ENCODE measurements at regions not wholly inside any gene's neighbourhood (a gene's known extent, or its start where the extent isn't known, plus 50 kb on each side); places are given as distances from the start of the nearest gene placed in this dataset.

DNA sequence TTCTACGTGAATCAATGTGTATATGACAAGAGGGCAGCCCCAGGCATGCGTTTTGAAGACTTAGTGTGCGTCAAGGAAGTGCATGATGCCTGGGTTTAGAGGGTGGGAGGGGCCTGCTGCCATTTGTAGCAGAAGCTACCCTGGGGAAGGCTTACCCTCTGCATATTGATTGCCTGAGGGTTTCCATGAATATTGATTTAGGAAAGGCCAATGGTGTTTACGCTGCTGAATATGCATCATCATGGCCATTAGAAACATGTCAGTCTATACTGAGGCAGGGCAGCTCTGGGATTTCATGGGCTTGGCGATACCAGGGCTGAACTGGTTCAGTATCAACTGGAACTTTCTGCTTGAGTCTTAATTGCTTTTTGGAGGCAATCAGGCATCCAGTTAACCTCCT is 259.3 kb downstream of the DCDC2C start:
- no peak for DNase-seq

DNA sequence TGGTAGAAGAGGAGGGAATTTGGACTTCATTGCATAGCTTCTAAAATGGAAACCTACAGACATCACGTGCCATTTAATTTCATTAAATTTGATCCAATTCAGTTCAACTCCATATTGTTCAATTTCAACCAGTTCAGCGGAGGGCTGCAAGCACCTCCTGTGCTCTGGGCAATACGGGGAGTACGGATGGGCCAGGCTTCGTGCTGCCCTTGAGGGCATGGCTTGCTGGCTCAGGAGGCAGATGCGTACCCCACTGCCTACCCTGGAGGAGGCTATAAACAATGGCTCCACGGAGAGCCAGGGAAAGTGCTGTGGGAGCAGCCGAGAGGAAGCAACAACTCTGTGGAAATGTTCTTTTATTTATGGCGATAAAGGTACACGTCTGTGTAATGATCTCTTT is 261.8 kb downstream of the DCDC2C start:
- DNase-seq = no peak

DNA sequence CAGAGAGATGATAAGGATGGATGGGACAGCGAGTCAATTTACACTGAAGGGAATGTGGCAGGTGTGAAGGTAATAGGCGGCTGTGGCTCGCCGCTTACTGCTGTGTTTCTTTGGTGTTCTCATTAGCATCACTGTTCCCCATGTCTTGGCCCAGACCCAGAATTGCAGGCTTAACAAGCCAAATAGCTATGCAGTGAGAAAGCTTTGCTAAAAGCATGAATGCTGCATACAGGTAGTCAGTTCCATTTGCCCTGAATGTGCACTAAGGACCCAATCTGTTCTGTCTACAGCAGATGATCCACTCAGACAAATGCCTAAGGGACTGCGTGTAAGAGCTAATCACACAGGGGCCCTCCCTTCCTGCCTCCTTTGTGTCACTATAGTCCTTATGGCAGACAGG is 262.6 kb downstream of the DCDC2C start:
- no peak for DNase-seq

DNA sequence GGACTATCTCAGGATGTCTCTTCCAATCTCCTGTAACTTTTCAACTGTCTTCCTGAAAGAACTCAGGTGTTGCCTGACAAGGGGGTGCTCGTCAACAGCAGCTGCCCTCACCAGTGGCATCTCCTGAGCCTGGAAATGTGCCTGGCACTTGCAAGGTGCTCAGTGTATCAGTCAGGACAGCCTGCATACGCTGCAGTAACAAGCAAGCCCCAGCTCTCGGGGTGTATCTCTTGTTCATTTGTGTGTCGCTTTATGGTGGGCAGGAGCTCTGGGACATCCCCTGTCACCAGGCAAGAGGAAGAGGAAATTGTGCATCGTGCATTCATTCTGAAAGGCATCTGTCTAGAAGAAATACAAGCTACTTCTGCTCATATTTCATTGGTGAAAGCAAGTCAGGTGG is 263.1 kb downstream of the DCDC2C start:
- no peak for DNase-seq

DNA sequence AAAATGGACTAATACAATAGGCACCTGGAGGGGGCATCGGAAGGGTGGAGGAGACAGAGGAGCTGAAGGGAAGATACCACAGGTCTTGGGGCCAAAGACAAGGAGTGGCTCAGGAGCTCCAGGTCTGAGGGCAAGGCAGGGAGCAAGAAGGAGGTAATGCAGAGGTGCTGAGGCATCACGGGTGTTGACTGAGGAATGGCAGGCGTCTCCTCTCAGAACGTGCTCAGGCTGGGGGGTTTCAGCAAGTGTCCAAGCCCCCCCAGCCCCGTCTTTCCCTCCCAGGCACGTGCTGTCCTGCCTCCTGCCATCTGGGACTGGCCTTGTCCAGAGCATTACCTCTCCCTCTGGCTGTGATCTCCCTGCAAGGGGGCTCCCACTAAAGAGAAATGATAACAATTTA is 265.4 kb downstream of the DCDC2C start:
- no peak for DNase-seq

DNA sequence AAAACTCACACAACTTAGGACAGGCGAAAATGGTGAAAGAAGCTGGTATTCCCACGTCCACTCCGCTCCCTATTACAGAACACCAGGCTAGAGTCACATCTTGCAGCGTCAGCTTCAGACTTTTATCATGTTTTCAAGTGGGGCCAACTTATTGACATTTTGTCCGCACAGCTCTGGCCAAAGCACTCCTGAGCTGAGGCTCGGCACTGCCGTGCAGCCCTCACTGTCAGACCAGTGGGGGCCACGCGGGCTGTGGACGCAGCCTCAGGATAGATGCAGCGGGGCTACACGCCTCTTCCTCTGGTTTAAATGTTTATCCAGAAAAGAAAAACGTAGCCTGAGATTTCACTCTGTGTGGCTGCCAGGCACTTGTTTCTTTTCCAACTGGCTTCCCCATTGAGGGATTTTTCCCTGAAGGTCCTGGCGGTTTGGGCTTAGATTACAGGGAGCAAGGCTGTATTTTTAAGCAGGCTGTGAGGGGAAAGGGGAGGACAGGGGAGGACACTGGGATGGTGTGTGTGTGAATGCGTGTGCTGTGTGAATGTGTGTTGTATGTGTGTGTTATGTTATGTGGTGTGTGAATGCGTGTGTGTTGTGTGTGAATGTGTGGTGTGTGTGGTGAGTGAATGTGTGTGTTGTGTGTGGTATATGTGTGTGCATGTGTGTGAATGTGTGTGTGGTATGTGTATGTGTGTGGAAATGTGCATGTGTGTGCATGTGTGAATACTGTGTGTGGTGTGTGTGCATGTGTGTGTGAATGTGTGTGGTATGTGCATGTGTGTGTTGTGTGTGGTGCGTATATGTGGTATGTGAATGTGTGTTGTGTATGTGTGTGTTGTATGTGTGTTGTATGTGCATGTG is 267.6 kb downstream of the DCDC2C start:
- DNase-seq = no peak

DNA sequence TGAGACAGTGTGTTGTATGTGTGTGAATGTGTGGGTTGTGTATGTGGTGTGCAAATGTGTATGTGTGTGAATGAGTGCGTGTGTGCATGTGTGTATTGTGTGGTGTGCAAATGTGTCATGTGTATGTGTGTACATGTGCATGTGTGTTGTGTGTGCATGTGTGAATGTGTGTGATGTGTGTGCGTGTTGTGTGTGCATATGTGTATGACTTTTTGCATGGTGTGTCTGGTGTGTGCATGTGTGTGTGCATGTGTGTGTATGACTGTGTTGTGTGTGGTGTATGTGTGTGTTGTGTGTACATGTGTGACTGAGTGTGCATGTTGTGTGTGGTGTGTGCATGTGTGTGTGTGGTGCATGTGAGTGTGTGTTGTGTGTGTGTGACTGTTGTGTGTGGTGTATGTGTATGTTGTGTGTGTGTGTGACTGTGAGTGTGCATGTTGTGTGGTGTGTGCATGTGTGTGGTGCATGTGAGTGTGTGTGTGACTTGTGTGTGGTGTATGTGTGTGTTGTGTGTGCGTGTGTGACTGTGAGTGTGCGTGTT is 268.3 kb downstream of the DCDC2C start:
- DNase-seq = no peak

DNA sequence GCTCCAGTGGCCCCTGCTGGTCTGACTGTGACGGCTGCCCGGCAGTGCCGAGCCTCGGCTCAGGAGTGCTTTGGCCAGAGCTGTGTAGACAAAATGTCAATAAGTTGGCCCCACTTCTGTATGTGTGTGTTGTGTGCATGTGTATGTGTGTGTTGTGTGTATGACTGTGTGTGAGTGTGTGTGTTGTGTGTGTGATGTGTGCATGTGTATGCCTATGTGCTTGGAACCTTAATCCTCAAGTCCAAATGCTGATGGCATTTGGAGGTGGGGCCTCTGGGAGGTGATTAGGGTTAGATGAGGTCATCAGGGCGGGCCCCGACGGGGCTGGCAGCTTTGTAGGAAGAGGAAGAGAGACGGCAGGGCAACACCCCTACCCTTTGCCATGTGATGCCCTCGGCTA is 269.0 kb downstream of the DCDC2C start:
- DNase-seq = no peak

DNA sequence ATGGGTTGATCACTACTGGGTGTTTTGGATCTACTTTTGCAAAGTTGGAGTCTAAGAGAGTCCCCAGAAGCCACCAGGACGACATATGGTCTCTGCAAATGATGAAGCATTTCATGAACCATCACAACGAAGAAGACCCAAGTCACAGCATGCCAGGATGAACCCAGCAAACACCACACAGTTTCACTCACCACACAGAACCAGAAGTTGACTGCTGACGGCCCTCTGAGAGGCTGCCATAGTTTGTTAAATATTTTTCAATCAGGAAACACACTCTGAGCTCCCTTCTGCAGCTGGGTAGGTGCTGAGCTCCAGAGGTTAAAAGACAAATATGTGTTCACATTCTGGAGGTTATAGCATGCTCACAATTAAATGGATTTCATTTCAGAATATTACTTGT is 271.4 kb downstream of the DCDC2C start:
- DNase-seq = no peak

DNA sequence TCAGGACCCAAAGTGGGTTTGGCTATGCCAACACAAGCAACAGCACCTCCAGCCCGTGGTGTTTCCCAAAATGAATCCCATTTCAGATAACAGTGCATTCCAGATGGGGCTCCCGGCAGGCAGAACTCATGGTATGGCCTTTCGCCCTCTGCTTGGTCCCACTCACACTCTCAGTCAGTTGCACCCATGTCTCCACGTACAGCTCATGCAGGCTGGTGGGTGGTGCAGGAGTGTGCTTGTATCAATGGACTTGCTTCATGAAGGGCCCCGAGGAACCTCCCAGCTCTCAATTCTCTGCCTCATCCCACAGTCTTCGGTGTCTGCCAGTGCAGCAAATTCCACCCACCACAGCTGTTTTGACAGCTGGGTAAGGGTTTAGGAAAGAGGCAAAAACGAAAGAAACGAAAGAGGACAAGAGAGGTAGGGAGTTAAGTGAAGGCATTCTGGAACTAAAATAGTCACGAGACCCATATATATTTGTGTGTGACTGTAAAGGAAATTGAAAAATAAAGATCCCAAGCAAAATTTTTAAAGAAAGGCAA is 278.1 kb downstream of the DCDC2C start:
- no peak for DNase-seq

DNA sequence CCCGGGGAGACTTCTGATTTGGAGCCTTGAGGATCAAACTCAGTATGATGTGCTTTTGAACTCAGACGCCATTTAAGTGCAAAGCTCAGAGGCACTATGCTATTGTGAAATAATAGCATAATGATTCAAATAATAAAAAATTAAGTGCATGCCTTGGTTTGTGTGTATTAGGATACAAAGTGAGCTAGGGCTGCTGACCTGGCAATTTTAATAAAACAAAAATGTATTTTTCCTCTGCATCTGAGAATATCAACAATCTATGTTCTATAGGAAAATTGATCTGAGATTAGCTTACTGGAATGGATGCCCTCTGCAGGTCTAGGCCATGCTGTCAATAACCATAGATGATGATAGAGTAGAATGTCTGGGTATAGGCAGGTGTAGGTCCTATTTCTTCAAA is 278.8 kb downstream of the DCDC2C start:
- DNase-seq = no peak

DNA sequence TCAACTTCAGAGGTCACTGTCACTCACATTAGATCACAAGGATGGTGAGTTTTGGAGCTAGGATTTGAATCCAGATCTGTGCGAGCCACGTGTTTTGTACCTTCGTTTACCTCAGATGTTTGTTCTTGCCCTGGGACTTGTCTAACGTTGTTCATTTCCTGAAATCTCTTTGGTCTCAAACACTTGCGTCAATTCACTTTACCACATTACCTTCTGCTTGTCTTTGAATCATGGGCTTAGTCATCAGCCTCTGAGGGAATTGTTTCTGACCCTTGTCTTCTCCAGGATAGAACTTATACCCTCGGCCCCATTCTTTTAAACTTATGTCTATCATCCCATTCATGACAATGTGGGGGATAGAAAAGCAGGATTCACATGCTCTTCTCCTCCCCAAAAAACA is 282.7 kb downstream of the DCDC2C start:
- DNase-seq = no peak

DNA sequence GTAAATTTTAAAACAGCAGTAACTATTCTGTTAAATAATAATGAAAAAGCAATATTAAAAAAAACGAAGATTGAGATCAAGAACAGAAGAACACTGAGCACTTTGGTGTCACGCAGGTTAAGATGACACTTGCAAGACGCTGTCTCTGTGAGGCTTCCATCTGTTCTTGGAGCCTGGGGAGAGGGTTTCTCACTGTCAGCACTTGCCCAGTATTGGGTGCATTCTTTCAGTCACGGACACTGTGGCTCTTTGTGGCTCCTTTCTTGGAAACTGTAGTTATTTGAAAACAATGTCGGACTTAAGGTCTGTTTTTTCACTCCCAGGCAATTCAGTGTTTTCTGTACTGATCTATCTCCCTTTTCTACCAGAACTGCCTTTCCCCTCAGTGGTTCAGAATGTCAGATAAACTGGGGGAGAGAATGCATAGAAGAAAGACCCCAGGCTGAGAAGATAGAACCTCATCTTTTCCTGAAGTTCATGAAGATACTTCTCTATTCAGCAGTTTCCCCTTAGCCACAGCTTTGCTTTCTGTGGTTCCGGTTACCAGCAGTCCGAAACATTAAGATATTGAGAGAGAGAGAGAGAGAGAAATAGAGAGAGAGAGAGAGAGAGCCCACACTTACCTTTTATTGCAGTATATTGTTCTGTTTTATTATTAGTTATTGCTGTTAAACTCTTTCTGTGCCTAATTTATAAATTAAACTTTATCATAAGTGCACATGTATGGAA is 283.3 kb downstream of the DCDC2C start:
- DNase-seq = no peak

DNA sequence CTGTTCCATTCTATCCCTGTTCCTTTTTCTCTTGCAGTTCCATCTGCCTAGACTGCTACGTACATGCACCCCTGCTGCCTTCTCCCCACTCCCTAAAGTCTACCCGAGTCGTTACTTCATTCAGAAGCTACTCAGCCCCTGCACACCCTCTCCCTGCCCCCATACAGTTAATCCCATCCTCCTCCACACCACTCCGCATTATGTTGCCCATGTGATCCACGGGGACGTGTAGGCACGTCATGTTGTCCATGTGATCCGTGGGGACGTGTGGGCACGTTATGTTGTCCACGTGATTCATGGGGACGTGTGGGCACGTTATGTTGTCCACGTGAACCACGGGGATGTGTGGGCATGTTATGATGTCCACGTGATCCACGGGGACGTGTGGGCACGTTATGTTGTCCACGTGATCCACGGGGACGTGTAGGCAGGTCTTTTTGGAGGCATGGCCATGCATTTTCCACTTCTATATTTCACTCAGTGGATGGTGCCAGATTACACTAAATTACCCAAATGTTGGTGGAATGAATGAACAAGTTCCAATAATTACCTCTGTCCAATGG is 299.5 kb downstream of the DCDC2C start:
- DNase-seq = no peak

DNA sequence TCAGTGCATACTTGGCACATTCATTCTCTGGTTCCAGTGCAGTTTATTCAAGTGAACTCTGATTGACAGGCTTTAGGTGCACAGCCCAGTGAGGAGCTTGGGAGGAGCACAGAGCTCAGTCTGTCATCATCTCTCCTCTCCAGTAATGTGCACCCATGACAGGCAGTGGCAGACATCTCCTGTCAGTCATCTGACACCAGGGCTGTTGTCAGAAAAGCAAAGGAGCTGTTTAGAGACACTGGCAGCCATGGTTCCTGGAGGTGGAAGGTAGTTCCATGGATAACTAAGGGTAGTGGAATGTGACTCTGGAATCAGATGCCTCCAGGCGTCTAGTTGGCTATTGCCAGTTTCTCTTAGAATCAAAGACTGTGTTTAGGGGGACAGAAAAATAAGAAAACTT is 308.8 kb downstream of the DCDC2C start:
- DNase-seq = no peak

DNA sequence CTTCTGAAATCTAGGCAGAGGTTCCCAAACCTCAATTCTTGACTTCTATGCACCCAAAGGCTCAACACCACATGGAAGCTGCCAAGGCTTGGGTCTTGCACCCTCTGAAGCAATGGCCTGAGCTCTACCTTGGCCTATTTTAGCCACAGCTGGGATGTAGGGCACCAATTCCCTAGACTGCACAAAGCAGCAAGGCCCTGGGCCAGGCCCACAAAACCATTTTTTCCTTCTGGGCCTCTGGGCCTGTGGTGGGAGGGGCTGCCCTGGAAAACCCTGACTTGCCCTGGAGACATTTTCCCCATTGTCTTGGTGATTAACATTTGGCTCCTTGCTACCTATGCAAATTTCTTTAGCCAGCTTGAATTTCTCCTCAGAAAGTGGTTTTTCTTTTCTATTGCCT is 315.2 kb downstream of the DCDC2C start:
- no peak for DNase-seq

DNA sequence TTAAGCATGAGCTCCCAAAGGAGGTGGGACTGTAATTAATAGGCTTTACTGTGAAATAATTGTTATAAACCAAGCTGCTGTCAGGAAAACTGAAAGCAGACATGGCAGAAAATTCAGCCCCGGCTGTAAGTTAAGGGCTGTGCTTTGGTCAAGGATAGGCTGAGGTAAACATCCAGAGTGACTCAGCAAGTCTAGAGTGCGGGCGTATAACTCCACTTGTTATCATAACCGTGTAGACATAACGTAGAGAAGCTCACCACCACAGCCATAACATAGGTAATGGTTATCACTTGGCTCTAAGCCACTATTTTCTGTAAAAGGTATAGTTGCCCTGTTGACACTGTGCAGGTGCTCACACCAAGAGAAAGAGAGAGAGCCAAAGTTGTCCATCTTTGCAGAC is 316.8 kb downstream of the DCDC2C start:
- peak; percentile 52 for DNase-seq

DNA sequence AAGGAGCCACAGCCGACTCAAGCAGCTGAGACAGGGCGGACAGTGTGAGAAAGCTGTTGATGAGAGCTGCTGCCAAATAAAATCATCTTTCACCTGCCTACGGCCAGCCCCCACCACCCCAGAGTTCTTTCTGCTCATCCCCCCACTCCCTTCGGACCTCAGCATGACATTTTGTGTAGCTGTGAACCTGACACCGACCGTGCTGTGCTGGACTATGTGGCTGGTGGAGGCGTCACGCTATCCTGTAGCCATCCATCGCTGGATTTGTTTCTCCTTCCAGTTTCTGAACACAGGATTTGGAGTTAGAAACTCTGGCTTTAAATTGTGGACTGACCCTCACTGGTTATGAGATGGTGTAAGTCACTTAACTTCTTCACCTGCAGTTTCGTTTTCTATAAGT is 317.3 kb downstream of the DCDC2C start:
- no peak for DNase-seq

DNA sequence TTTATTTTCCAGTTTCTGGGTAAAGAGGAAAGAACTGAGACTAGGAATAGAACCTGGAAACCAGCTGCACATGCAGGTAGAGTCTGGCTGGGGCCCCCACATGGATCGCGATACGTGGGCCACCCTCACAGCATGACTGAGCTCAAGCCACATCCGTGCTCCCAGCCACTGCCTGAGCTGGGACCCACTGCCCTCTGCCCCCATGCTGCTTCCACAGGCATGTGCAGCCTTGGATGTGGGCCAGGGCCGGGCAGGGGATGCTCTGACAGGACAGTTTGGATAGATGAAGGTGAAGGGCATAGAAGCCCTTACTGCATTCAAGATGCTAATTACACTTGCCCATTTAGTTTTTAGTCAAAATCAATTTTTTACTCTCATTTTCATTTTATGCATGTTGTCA is 321.2 kb downstream of the DCDC2C start:
- DNase-seq = no peak

DNA sequence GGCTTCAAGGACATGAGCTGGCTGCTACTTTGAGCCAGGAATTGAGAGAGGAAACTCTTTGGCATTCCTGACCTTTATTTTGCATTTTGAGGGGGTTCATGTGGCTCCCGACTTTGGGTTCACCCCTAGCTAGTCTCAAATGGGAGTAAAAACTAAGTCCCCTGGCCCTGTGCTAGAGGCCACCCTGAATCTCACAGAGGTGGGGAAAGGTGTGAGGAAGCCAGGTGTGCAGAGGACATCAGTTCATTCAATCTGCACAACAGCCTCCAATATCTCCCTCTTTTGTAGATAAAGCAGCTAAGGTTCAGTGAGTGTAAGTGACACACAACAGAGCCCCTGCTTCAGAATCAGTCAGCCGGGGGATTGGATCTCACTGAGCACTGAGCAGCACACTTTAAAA is 325.7 kb downstream of the DCDC2C start:
- no peak for DNase-seq

DNA sequence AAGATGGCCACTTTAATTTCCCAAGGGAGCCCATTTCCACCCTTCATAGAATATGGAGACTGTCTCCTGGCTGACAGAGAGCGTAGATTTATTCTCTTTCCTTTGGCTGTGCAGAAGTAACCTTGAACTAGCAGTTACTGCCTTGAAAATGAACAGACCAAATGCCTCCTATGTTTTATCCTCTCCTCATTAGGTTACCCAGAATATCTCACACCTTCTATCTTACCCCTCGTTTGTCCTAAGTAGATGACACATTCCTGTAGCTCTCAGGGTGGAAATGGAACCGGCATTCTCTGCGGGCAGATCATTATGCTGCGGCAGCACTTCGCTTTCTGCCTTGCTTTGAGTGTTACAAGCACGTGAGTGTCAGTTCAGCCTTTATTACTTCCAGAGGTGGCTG is 336.5 kb downstream of the DCDC2C start:
- DNase-seq = no peak

DNA sequence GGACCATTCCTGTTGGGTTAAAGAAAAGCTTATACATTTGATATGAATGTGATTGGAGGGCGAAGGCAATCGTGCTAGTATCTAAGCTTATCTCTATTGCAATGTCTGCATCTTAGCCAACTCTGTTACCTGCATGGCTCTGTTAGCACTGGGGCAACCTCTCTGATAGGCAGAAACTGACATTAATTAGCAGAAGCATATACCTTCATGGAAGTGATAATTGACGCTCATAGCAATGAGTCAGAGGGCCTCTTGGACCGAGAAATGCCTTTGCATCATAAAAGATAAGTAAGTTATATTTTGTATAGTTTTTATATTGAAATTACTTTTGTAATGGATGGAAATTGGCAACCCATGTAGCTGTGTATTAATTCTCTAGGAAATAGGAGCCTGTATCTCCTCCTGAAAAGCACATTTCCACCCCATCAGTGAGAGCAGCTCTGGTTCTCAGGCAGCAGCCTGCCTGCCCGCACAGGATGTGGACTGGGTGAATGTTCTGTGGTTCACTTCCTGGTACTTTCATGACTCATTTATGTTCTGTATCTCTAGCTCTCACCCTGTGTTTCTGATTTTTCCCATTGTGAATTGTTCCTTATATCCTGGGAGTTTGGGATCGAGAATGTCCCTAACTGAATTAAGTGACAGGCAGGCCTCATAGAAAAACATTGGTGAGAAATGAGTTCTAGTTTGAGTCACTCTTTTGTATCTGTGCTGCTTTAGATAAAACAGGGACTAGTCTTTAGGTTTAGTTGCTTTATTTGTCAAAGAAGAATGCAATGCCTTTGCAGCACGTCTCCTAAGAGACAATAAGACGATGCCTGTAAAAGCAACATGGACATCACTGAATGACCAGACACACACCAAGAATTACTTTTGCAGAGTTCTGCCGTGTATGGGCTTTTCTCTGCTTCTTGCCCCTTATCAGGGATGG is 344.9 kb downstream of the DCDC2C start:
- no peak for DNase-seq

DNA sequence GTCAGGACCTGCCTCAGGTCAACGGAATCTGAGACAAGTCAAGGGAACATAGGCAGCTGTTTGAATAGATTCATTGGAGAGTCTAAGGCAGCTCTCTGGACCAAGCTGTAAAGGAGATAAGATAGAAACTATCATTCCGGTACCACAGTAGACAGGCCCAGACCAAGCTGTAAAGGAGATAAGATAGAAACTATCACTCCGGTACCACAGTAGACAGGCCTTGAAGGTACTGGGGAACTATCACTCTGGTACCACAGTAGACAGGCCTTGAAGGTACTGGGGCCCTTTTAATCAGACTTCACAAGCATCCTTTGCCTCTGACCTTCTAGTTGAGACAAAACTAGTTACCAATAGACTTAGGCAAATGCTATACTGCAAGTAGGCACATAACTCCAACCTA is 346.1 kb downstream of the DCDC2C start:
- DNase-seq = no peak

Data from NCI-H1105 (cell line).